Peyer's patch (tissue), 4 donors: ENCODE measurements at regions not wholly inside any gene's neighbourhood (a gene's known extent, or its start where the extent isn't known, plus 50 kb on each side); places are given as distances from the start of the nearest gene placed in this dataset.

Source experiments
- CTCF ChIP-seq, 6 experiments: fragments of 450-650 bp in 4 of 6; fragments of 200-600 bp in 2 of 6; sonication (generic) in 1 of 6; IDR thresholded peaks; one replicate each; pipeline ENCODE4 v1.5.1; 2017 to 2019; ENCODE audit warnings: antibody characterized with exemption in 6 of 6, mild to moderate bottlenecking in 3 of 6, moderate library complexity in 1 of 6
- POLR2A ChIP-seq, 2 donors: fragments of 450-650 bp; IDR thresholded peaks; one replicate each; pipeline ENCODE4 v1.5.1; 2017; ENCODE audit warnings: antibody characterized with exemption in 2 of 2, mild to moderate bottlenecking in 2 of 2, moderate library complexity in 2 of 2

- TF ChIP-seq CTCF (IDR thresholded peaks at IDR 0.05) (no peak), POLR2A (IDR thresholded peaks at IDR 0.05) (no peak)
These were observed 84.5 kb upstream of the PCDH20 start for GRCh38 chr13:61500176-61500575.
